Brain microvascular endothelial cell (primary cell): ENCODE measurements at regions not wholly inside any gene's neighbourhood (a gene's known extent, or its start where the extent isn't known, plus 50 kb on each side); places are given as distances from the start of the nearest gene placed in this dataset.
"Not testable (repeated sequence)": the region's sequence is repeated elsewhere in the genome, so short reads cannot be mapped to it uniquely, and the experiment has no call there.

Experiments used
- DNase-seq: peaks from one replicate; pipeline ENCODE4 v3.0.0-alpha.2; 2020
- H3K27ac ChIP-seq: fragments of 250-450 bp; sonication (Bioruptor Pico); 2 replicates; pipeline ENCODE4 v1.5.1; 2020; ENCODE audit warnings: mild to moderate bottlenecking, moderate library complexity
- H3K27me3 ChIP-seq: fragments of 250-450 bp; sonication (Bioruptor Pico); replicated peaks from 2 replicates; pipeline ENCODE4 v1.5.1; 2020; ENCODE audit warnings: mild to moderate bottlenecking
- H3K36me3 ChIP-seq: fragments of 250-450 bp; sonication (Bioruptor Pico); replicated peaks from 2 replicates; pipeline ENCODE4 v1.5.1; 2020; ENCODE audit warnings: mild to moderate bottlenecking
- H3K4me3 ChIP-seq: 2 replicates; pipeline ENCODE4 v1.5.1; 2011; ENCODE audit warnings: low read depth, mild to moderate bottlenecking, control low read depth, low read length, moderate library complexity
- CTCF ChIP-seq: IDR thresholded peaks from 2 replicates; pipeline ENCODE4 v1.5.1; 2011; ENCODE audit warnings: low read depth, mild to moderate bottlenecking, moderate library complexity, low read length, control low read depth, inconsistent platforms; ENCODE audit errors: missing control alignments
- in situ Hi-C: cut with HindIII; loops from 2 replicates; pipeline ENCODE4 v1.10.0; 2017; ENCODE audit warnings: low sequenced_read_pairs, low pct_ligation_motif_present

- no peak overlapping the region for H3K4me3 ChIP-seq
- H3K27ac ChIP-seq, result no peak overlapping the region
- no peak for DNase-seq
- no peaks in the 10 kb centered on the region for H3K36me3 ChIP-seq
- in situ Hi-C loops, result no loop called here
- TF ChIP-seq CTCF, result no peak
- no peaks in the 10 kb centered on the region for H3K27me3 ChIP-seq
These were observed 57.5 kb upstream of the SETMAR start for GRCh38 chr3:4245671-4246070.

GRCh38 chr3:4247391-4247790 lies 55.8 kb upstream of the SETMAR start:
- in situ Hi-C loops, result no loop called here
- TF ChIP-seq CTCF, result no peak
- Histone ChIP-seq H3K36me3 (no peaks in the 10 kb centered on the region), H3K27ac (no peak overlapping the region), H3K4me3 (no peak overlapping the region), H3K27me3 (no peaks in the 10 kb centered on the region)
- DNase-seq, result no peak

GRCh38 chr3:4250064-4250463 lies 53.1 kb upstream of the SETMAR start:
- no peaks in the 10 kb centered on the region for H3K27me3 ChIP-seq
- DNase-seq, result no peak
- H3K27ac ChIP-seq, result no peak overlapping the region
- no peak overlapping the region for H3K4me3 ChIP-seq
- no peak for TF ChIP-seq CTCF
- no peaks in the 10 kb centered on the region for H3K36me3 ChIP-seq
- in situ Hi-C loops, result no loop called here

GRCh38 chr3:4251412-4251811 lies 51.8 kb upstream of the SETMAR start:
- no peak for TF ChIP-seq CTCF
- H3K27me3 ChIP-seq, result no peaks in the 10 kb centered on the region
- no peaks in the 10 kb centered on the region for H3K36me3 ChIP-seq
- no peak overlapping the region for H3K4me3 ChIP-seq
- DNase-seq, result no peak
- no peak overlapping the region for H3K27ac ChIP-seq
- in situ Hi-C loops, result no loop called here

- DNase-seq, H3K27ac ChIP-seq, in situ Hi-C loops, H3K27me3 ChIP-seq, H3K4me3 ChIP-seq, H3K36me3 ChIP-seq: not testable (repeated sequence)
These were observed 49.9 kb upstream of the SETMAR start for GRCh38 chr3:4253072-4253832.
